OCI-LY7 (cell line): ENCODE measurements at regions not wholly inside any gene's neighbourhood (a gene's known extent, or its start where the extent isn't known, plus 50 kb on each side); places are given as distances from the start of the nearest gene placed in this dataset.

Experiments
- EZH2phosphoT487 ChIP-seq: fragments of 200-600 bp; sonication (generic); IDR thresholded peaks from 2 replicates; pipeline ENCODE4 v1.6.1; 2018; ENCODE audit warnings: low read depth, borderline replicate concordance, mild to moderate bottlenecking, mixed run types, antibody characterized with exemption, low read length, moderate library complexity, mixed read lengths
- TF ChIP-seq, protein P1 (sequence below): fragments of 200-600 bp; sonication (generic); conservative IDR thresholded peaks from 2 replicates; pipeline ENCODE4 v1.5.1; 2014; ENCODE audit warnings: mild to moderate bottlenecking, antibody characterized with exemption, low read length, moderate library complexity, mixed read lengths

DNA sequence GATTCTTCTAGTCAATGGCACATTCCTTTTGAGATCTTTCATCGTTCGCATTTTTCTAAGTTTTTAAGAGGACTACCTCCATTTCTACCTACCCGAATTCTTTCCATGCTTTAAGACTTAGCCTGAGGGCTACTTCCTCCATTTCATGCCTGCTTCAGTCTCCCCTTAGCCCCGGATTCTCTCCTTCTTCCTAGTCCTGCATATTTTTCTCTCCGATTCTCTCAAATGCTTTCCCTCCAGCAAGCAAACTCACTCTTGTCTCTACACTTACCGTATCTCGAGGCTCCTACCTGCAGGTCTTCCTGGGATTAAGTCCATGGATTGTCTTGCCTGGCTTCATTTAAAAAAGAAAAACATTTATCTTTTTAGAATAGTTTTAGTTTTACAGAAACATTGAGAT, 354.4 kb downstream of the MYCN start:
- TF ChIP-seq, protein P1, sequence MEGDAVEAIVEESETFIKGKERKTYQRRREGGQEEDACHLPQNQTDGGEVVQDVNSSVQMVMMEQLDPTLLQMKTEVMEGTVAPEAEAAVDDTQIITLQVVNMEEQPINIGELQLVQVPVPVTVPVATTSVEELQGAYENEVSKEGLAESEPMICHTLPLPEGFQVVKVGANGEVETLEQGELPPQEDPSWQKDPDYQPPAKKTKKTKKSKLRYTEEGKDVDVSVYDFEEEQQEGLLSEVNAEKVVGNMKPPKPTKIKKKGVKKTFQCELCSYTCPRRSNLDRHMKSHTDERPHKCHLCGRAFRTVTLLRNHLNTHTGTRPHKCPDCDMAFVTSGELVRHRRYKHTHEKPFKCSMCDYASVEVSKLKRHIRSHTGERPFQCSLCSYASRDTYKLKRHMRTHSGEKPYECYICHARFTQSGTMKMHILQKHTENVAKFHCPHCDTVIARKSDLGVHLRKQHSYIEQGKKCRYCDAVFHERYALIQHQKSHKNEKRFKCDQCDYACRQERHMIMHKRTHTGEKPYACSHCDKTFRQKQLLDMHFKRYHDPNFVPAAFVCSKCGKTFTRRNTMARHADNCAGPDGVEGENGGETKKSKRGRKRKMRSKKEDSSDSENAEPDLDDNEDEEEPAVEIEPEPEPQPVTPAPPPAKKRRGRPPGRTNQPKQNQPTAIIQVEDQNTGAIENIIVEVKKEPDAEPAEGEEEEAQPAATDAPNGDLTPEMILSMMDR = no peak
- TF ChIP-seq EZH2phosphoT487 = no peak
